HG03342 (cell line): ENCODE measurements at regions not wholly inside any gene's neighbourhood (a gene's known extent, or its start where the extent isn't known, plus 50 kb on each side); places are given as distances from the start of the nearest gene placed in this dataset.
"Not testable (repeated sequence)": the region's sequence is repeated elsewhere in the genome, so short reads cannot be mapped to it uniquely, and the experiment has no call there.

ENCODE experiments used
- ATAC-seq: cut with Tn5 transposase; IDR thresholded peaks from one replicate; pipeline ENCODE4 v1.9.1; 2021; ENCODE audit warnings: mild to moderate bottlenecking, moderate library complexity; ENCODE audit not compliant: unreplicated experiment

GRCh38 chr10:59460601-59461000, 98.3 kb upstream of the FAM13C start:
- no peak for ATAC-seq

- no peak for ATAC-seq
These were observed 93.8 kb upstream of the FAM13C start for GRCh38 chr10:59456199-59456598.

GRCh38 chr10:59454171-59454919, 92.0 kb upstream of the FAM13C start:
- no peak for ATAC-seq

- ATAC-seq: no peak
These were observed 86.3 kb upstream of the FAM13C start for GRCh38 chr10:59448616-59449015.

GRCh38 chr10:59435707-59436106, 73.4 kb upstream of the FAM13C start:
- ATAC-seq: no peak

GRCh38 chr10:59434463-59435321, 72.3 kb upstream of the FAM13C start:
- ATAC-seq: no peak

GRCh38 chr10:59433720-59434428, 71.5 kb upstream of the FAM13C start:
- no peak for ATAC-seq

- no peak for ATAC-seq
These were observed 70.0 kb upstream of the FAM13C start for GRCh38 chr10:59432207-59432900.

- not testable (repeated sequence) for ATAC-seq
These were observed 51.4 kb upstream of the FAM13C start for GRCh38 chr10:59413795-59414194.
